Esophagus muscularis mucosa (tissue), 4 donors: ENCODE measurements at regions not wholly inside any gene's neighbourhood (a gene's known extent, or its start where the extent isn't known, plus 50 kb on each side); places are given as distances from the start of the nearest gene placed in this dataset.
A peak's percentile ranks its signal among the peaks of the same experiment; 100 is the strongest.
"Not testable (repeated sequence)": the region's sequence is repeated elsewhere in the genome, so short reads cannot be mapped to it uniquely, and the experiment has no call there.

Experiments used
- DNase-seq: peaks from one replicate; pipeline ENCODE4 v3.0.0-alpha.2; 2017; ENCODE audit errors: extremely low spot score
- H3K27ac ChIP-seq, 4 donors: fragments of 200-600 bp; sonication (generic); replicated peaks in 1 of 4; 1 replicate in 3 of 4; 2 replicates in 1 of 4; pipeline ENCODE4 v1.5.1; 2016 to 2019; ENCODE audit warnings: mild to moderate bottlenecking in 1 of 4
- H3K27me3 ChIP-seq, 4 donors: fragments of 200-600 bp; sonication (generic); one replicate each; pipeline versions ENCODE4 v1.5.1 to v1.6.0; 2016 to 2019
- H3K36me3 ChIP-seq, 4 donors: fragments of 200-600 bp; sonication (generic); one replicate each; pipeline ENCODE4 v1.5.1; 2016 to 2019
- H3K4me1 ChIP-seq, 4 donors: fragments of 200-600 bp; sonication (generic); one replicate each; pipeline ENCODE4 v1.5.1; 2016 to 2019
- H3K4me3 ChIP-seq, 4 donors: fragments of 200-600 bp; sonication (generic); 1 replicate in 2 of 4; 2 replicates in 2 of 4; pipeline ENCODE4 v1.5.1; 2016 to 2019; ENCODE audit warnings: mild to moderate bottlenecking in 4 of 4, moderate library complexity in 1 of 4
- H3K9me3 ChIP-seq, 4 donors: fragments of 200-600 bp; sonication (generic); 1 replicate in 3 of 4; 2 replicates in 1 of 4; pipeline ENCODE4 v1.5.1; 2016 to 2019
- CTCF ChIP-seq, 3 experiments: fragments of 200-600 bp in 2 of 3; fragments of 450-650 bp in 1 of 3; sonication (generic) in 2 of 3; IDR thresholded peaks; one replicate each; pipeline ENCODE4 v1.5.1; 2017 to 2019; ENCODE audit warnings: antibody characterized with exemption in 3 of 3, mild to moderate bottlenecking in 2 of 3, moderate library complexity in 1 of 3
- EP300 ChIP-seq: sonication (generic); formaldehyde crosslinking; IDR thresholded peaks from one replicate; pipeline ENCODE4 v1.6.1; 2017; ENCODE audit warnings: antibody characterized with exemption
- POLR2A ChIP-seq: fragments of 450-650 bp; IDR thresholded peaks from one replicate; pipeline ENCODE4 v1.6.1; 2017; ENCODE audit warnings: antibody characterized with exemption, moderate library complexity, mild to moderate bottlenecking, low read depth
- POLR2AphosphoS5 ChIP-seq, 2 donors: sonication (generic); formaldehyde crosslinking; IDR thresholded peaks; one replicate each; pipeline ENCODE4 v1.6.1; 2017; ENCODE audit warnings: antibody characterized with exemption in 2 of 2
- WGBS: methylation state at CpG from one replicate; pipeline ENCODE4 v1.1.5; 2018; 5-methylcytosine and 5-hydroxymethylcytosine counted together
- intact Hi-C: fragments of 100-400 bp; cut with DNase I; formaldehyde crosslinking; loops from one replicate; pipeline ENCODE4 v1.15.1; 2023

- intact Hi-C loops: not testable (repeated sequence)
These were observed 77.6 kb downstream of the HHIPL2 start for GRCh38 chr1:222470252-222470805.

GRCh38 chr1:222466150-222466865 lies 81.6 kb downstream of the HHIPL2 start:
- Histone ChIP-seq H3K4me3 (peak overlapping the region in 1 of 4 donors; percentile 53), H3K36me3 (no peaks in the 10 kb centered on the region), H3K27me3 (no peaks in the 10 kb centered on the region), H3K4me1 (peaks cover 0 to 16% (median 10%) of the 10 kb centered on the region in 4 donors), H3K9me3 (no peaks in the 10 kb centered on the region), H3K27ac (peak overlapping the region; percentile 75 to 86 (median 80))
- TF ChIP-seq POLR2A (no peak), POLR2AphosphoS5 (IDR thresholded peaks at IDR 0.05) (no peak), CTCF (IDR thresholded peaks at IDR 0.05) (no peak), EP300 (no peak)
- intact Hi-C loops: loop anchor here (5.0 kb wide), 1 partner anchor 151 kb away; the partner anchor contains the start of gene MIA3
- no peak for DNase-seq
- 95% methylated on average over 8 of the region's 8 CpGs for WGBS

More at GRCh38 chr1:222470252-222470805, 77.6 kb downstream of the HHIPL2 start:
- H3K4me3 ChIP-seq, H3K27ac ChIP-seq, DNase-seq, H3K9me3 ChIP-seq, H3K36me3 ChIP-seq, H3K27me3 ChIP-seq, H3K4me1 ChIP-seq: not testable (repeated sequence)
- 90% methylated on average over 5 of the region's 15 CpGs for WGBS

- 6% methylated on average over 11 of the region's 46 CpGs for WGBS
- Histone ChIP-seq H3K4me1 (peaks cover 0 to 16% (median 10%) of the 10 kb centered on the region in 4 donors), H3K27me3 (no peaks in the 10 kb centered on the region), H3K27ac (peak overlapping the region; percentile 75 to 86 (median 80)), H3K9me3 (no peaks in the 10 kb centered on the region), H3K36me3 (no peaks in the 10 kb centered on the region), H3K4me3 (peak overlapping the region; percentile 48 to 54 (median 50))
- intact Hi-C loops: loop anchor here (1.0 to 5.0 kb wide), 2 partner anchors 152 to 169 kb away; partner anchors contain the start of gene MIA3
- DNase-seq: peak; percentile 95
- TF ChIP-seq POLR2AphosphoS5 (IDR thresholded peaks at IDR 0.05): peak; percentile 67 to 68
- TF ChIP-seq CTCF (IDR thresholded peaks at IDR 0.05): peak in 2 of 3 experiments; percentile 99 to 100
- no peak for TF ChIP-seq EP300
- TF ChIP-seq POLR2A: no peak
These were observed 82.5 kb downstream of the HHIPL2 start for GRCh38 chr1:222465211-222466041.

DNA sequence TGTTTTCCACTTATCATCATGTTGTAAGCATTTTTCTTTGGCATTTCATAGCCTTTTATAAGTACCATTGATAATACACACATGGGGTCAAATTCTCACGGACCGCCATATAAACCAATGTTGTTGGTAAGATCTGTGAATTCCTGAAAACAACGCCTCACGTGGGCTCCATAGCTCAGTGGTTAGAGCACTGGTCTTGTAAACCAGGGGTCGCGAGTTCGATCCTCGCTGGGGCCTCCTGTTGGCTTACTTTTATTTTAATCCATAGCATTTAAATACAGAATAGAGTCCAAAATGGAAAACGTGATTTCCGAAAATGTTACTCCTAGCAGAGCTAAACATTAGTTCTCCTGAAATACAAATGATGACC lies 83.1 kb downstream of the HHIPL2 start:
- TF ChIP-seq POLR2A (no peak), EP300 (no peak)

GRCh38 chr1:222463059-222463730 lies 84.7 kb downstream of the HHIPL2 start:
- 91% methylated on average over 8 of the region's 8 CpGs for WGBS
- Histone ChIP-seq H3K27ac (no peak overlapping the region), H3K9me3 (peaks cover 0 to 2% (median 0%) of the 10 kb centered on the region in 4 donors), H3K27me3 (no peaks in the 10 kb centered on the region), H3K4me1 (peaks cover 0 to 16% (median 10%) of the 10 kb centered on the region in 4 donors), H3K36me3 (no peaks in the 10 kb centered on the region), H3K4me3 (no peak overlapping the region)
- intact Hi-C loops: no loop called here
- no peak for TF ChIP-seq POLR2AphosphoS5 (IDR thresholded peaks at IDR 0.05)
- no peak for TF ChIP-seq CTCF (IDR thresholded peaks at IDR 0.05)
- TF ChIP-seq POLR2A: no peak
- TF ChIP-seq EP300: no peak
- no peak for DNase-seq

More for the DNA sequence above, 83.1 kb downstream of the HHIPL2 start:
- no peak for DNase-seq
- WGBS: 30% methylated on average over 10 of the region's 10 CpGs
- Histone ChIP-seq H3K4me3 (peak overlapping the region; percentile 48 to 54 (median 50)), H3K9me3 (no peaks in the 10 kb centered on the region), H3K4me1 (peaks cover 0 to 16% (median 10%) of the 10 kb centered on the region in 4 donors), H3K36me3 (no peaks in the 10 kb centered on the region), H3K27ac (peak overlapping the region; percentile 75 to 86 (median 80)), H3K27me3 (no peaks in the 10 kb centered on the region)
- intact Hi-C loops: loop anchor here (1.0 to 5.0 kb wide), 2 partner anchors 152 to 169 kb away; partner anchors contain the start of gene MIA3
